B cell (primary cell): ENCODE measurements at regions not wholly inside any gene's neighbourhood (a gene's known extent, or its start where the extent isn't known, plus 50 kb on each side); places are given as distances from the start of the nearest gene placed in this dataset.

Experiments
- ATAC-seq: fragments of 200-7000 bp; cut with Tn5 transposase; one replicate; pipeline ENCODE4 v1.10.0; 2021; ENCODE audit warnings: low read depth, mild to moderate bottlenecking, moderate number of reproducible peaks, moderate library complexity
- CTCF ChIA-PET: fragments of 350-600 bp; sonication (Branson Sonifier 250); formaldehyde crosslinking; loops from one replicate; lab custom pipeline; 2021; ENCODE audit warnings: antibody characterized with exemption, inconsistent platforms; lab: Charles Lee
- POLR2A ChIA-PET: fragments of 350-600 bp; sonication (Branson Sonifier 250); formaldehyde crosslinking; loops from one replicate; lab custom pipeline; 2021; ENCODE audit warnings: antibody characterized with exemption; lab: Charles Lee
- DNase-seq: peaks from one replicate; pipeline ENCODE4 v3.0.0; 2013
- H2AFZ ChIP-seq: 2 replicates; pipeline ENCODE4 v1.6.1; 2012; ENCODE audit warnings: mild to moderate bottlenecking, low read depth, low read length; ENCODE audit not compliant: insufficient read depth, poor library complexity, severe bottlenecking
- H3K27ac ChIP-seq, 2 donors: 1 replicate in 1 of 2; 2 replicates in 1 of 2; pipeline ENCODE4 v1.5.1; 2012 to 2013; ENCODE audit warnings: low read length in 2 of 2, mild to moderate bottlenecking in 2 of 2, moderate library complexity in 1 of 2
- H3K27me3 ChIP-seq, 4 experiments: fragments of 200-600 bp in 1 of 4; sonication (generic) in 1 of 4; replicated peaks in 1 of 4; 1 replicate in 2 of 4; 2 replicates in 2 of 4; pipeline versions ENCODE4 v1.6.1 to v1.7.0; 2013 to 2016; ENCODE audit warnings: low read length in 3 of 4, mild to moderate bottlenecking in 2 of 4, mixed read lengths in 1 of 4, moderate library complexity in 1 of 4; ENCODE audit not compliant: insufficient read depth in 4 of 4, control insufficient read depth in 3 of 4; ENCODE audit errors: control extremely low read depth in 1 of 4
- H3K36me3 ChIP-seq, 2 experiments: replicated peaks in 1 of 2; 1 replicate in 1 of 2; 2 replicates in 1 of 2; pipeline versions ENCODE4 v1.6.1 to v1.7.1; 2013; ENCODE audit warnings: low read length in 1 of 2; ENCODE audit not compliant: insufficient read depth in 2 of 2, control insufficient read depth in 1 of 2; ENCODE audit errors: control extremely low read depth in 1 of 2, extremely low read depth in 1 of 2
- H3K4me1 ChIP-seq, 2 donors: fragments of 200-600 bp in 1 of 2; sonication (generic) in 1 of 2; 1 replicate in 1 of 2; 2 replicates in 1 of 2; pipeline versions ENCODE4 v1.5.1 to v1.6.1; 2013 to 2017; ENCODE audit warnings: low read length in 2 of 2; ENCODE audit not compliant: control insufficient read depth in 2 of 2, insufficient read depth in 2 of 2
- H3K4me2 ChIP-seq: replicated peaks from 2 replicates; pipeline ENCODE3; 2012; ENCODE audit warnings: mild to moderate bottlenecking, low read depth, low read length; ENCODE audit not compliant: poor library complexity, severe bottlenecking
- H3K4me3 ChIP-seq, 5 experiments: fragments of 200-600 bp in 1 of 5; sonication (generic) in 1 of 5; 1 replicate in 3 of 5; 2 replicates in 2 of 5; pipeline versions ENCODE4 v1.5.1 to v1.7.0; 2011 to 2016; ENCODE audit warnings: low read length in 4 of 5, mild to moderate bottlenecking in 4 of 5, low read depth in 2 of 5, control low read depth in 1 of 5, moderate library complexity in 1 of 5; ENCODE audit not compliant: insufficient read depth in 1 of 5; ENCODE audit errors: control extremely low read depth in 1 of 5, extremely low read depth in 1 of 5
- H3K79me2 ChIP-seq: fragments of 200-600 bp; sonication (generic); one replicate; pipeline ENCODE4 v1.6.0; 2016; ENCODE audit warnings: low read length; ENCODE audit not compliant: control insufficient read depth, insufficient read depth
- H3K9ac ChIP-seq: fragments of 200-600 bp; sonication (generic); 2 replicates; pipeline ENCODE4 v1.6.1; 2017; ENCODE audit warnings: mild to moderate bottlenecking, low read length, moderate library complexity
- H3K9me3 ChIP-seq, 3 donors: one replicate each; pipeline versions ENCODE4 v1.6.1 to v1.7.1; 2013; ENCODE audit warnings: low read length in 2 of 3; ENCODE audit not compliant: control insufficient read depth in 2 of 3, insufficient read depth in 1 of 3; ENCODE audit errors: control extremely low read depth in 1 of 3
- H4K20me1 ChIP-seq: 2 replicates; pipeline ENCODE4 v1.6.0; 2012; ENCODE audit warnings: mild to moderate bottlenecking, low read length; ENCODE audit not compliant: insufficient read depth, control insufficient read depth, poor library complexity, severe bottlenecking
- H3K27ac Mint-ChIP-seq: one replicate; pipeline ENCODE4 v1.8.0; 2021; ENCODE audit warnings: mixed read lengths
- H3K27me3 Mint-ChIP-seq: one replicate; pipeline ENCODE4 v1.8.0; 2021; ENCODE audit warnings: mixed read lengths
- H3K4me1 Mint-ChIP-seq: one replicate; pipeline ENCODE4 v1.8.0; 2021; ENCODE audit warnings: mixed read lengths
- H3K4me3 Mint-ChIP-seq: one replicate; pipeline ENCODE4 v1.8.0; 2021; ENCODE audit warnings: mixed read lengths
- H3K9me3 Mint-ChIP-seq: one replicate; pipeline ENCODE4 v1.8.0; 2022; ENCODE audit warnings: mixed read lengths; ENCODE audit not compliant: insufficient read depth
- CTCF ChIP-seq: fragments of 200-600 bp; IDR thresholded peaks from one replicate; pipeline ENCODE4 v1.8.0; 2022; ENCODE audit warnings: antibody characterized with exemption, mild to moderate bottlenecking
- EZH2 ChIP-seq: IDR thresholded peaks from 2 replicates; pipeline ENCODE4 v1.6.1; 2012; ENCODE audit warnings: borderline replicate concordance, low read depth, mild to moderate bottlenecking, moderate library complexity, low read length; ENCODE audit not compliant: insufficient read depth, poor library complexity, severe bottlenecking
- WGBS: methylation state at CpG from one replicate; pipeline ENCODE4 v1.1.5; 2013; ENCODE audit warnings: missing lambda C conversion rate; ENCODE audit not compliant: insufficient coverage; 5-methylcytosine and 5-hydroxymethylcytosine counted together
- intact Hi-C: fragments of 100-400 bp; cut with micrococcal nuclease; formaldehyde crosslinking; loops from one replicate; pipeline ENCODE4 v1.10.0; 2022

- Histone ChIP-seq H2AFZ (no peak overlapping the region), H3K27me3 (no peaks in the 10 kb centered on the region), H3K4me3 (no peak overlapping the region), H3K79me2 (no peaks in the 10 kb centered on the region), H3K4me1 (no peaks in the 10 kb centered on the region), H3K4me2 (no peak overlapping the region), H3K27ac (no peak overlapping the region), H3K36me3 (no peaks in the 10 kb centered on the region), H4K20me1 (no peaks in the 10 kb centered on the region), H3K9me3 (peaks cover 0 to 4% (median 0%) of the 10 kb centered on the region in 3 donors), H3K9ac (no peak overlapping the region)
- TF ChIP-seq CTCF (no peak), EZH2 (no peak)
- H3K27me3 Mint-ChIP-seq: no peaks in the 10 kb centered on the region
- H3K4me1 Mint-ChIP-seq: no peaks in the 10 kb centered on the region
- no peak overlapping the region for H3K27ac Mint-ChIP-seq
- H3K9me3 Mint-ChIP-seq: no peaks in the 10 kb centered on the region
- no peak overlapping the region for H3K4me3 Mint-ChIP-seq
- ChIA-PET POLR2A (no interaction called here), CTCF (no interaction called here)
- DNase-seq (no peak), ATAC-seq (no peak)
- intact Hi-C loops: no loop called here
Observed at GRCh38 chr1:60639287-60639686, 443.1 kb upstream of the NFIA start.

- Histone ChIP-seq H3K27ac (no peak overlapping the region), H4K20me1 (no peaks in the 10 kb centered on the region), H3K27me3 (no peaks in the 10 kb centered on the region), H3K36me3 (no peaks in the 10 kb centered on the region), H3K9me3 (peaks cover 0 to 4% (median 0%) of the 10 kb centered on the region in 3 donors), H3K4me2 (no peak overlapping the region), H3K79me2 (no peaks in the 10 kb centered on the region), H3K9ac (no peak overlapping the region), H3K4me1 (no peaks in the 10 kb centered on the region), H2AFZ (no peak overlapping the region), H3K4me3 (no peak overlapping the region)
- no peaks in the 10 kb centered on the region for H3K9me3 Mint-ChIP-seq
- ChIA-PET CTCF (no interaction called here), POLR2A (no interaction called here)
- H3K4me3 Mint-ChIP-seq: no peak overlapping the region
- no peak overlapping the region for H3K27ac Mint-ChIP-seq
- no peaks in the 10 kb centered on the region for H3K27me3 Mint-ChIP-seq
- DNase-seq (no peak), ATAC-seq (no peak)
- intact Hi-C loops: no loop called here
- no CpG with 5 or more reads among the region's 1 CpG for WGBS
- TF ChIP-seq CTCF: no peak
- no peak for TF ChIP-seq EZH2
- H3K4me1 Mint-ChIP-seq: no peaks in the 10 kb centered on the region
Observed at GRCh38 chr1:60637651-60638050, 444.7 kb upstream of the NFIA start.
